ENCODE measurements at regions not wholly inside any gene's neighbourhood (a gene's known extent, or its start where the extent isn't known, plus 50 kb on each side); places are given as distances from the start of the nearest gene placed in this dataset.
"Not testable (repeated sequence)": the region's sequence is repeated elsewhere in the genome, so short reads cannot be mapped to it uniquely, and the experiment has no call there.

DNA sequence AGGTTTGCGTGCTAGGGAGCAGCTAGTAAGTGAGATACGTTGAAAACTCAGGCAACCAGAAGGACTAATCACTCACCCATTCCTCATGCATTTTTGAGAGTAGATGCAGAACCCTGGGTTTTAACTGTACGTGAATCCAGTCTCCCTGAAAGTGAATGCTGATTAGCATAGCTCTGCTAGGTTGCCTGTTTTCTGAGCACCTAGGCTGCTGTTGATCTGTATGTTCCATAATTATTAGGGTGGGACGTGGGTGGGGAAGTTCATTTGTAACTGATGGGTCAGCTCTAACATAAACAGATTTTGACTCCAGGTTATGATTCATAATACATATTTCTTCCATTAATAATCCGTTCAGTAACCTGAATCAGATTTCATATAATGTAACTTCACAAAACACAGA lies 379.0 kb upstream of the FANCL start:
- DNase-seq (ENCODE audit: low read depth): peak; percentile 24

DNA sequence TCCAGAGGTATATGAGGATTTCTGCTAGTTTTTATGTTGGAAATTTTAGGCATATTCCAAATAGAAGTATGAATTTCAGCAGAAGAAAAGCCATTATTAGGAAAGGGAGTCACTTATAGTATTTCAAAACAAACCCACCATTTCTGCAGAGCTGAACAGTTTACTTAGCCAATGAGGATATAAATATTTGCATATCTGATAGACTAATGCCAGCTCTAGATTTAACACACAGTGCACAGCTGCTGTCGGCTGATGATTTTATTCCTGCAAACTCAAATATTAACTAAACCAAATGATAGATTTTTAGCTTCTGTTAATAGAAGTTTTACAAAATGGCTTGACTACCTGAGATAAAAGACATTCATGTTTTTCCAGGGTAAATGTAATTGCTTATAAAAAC lies 375.8 kb upstream of the FANCL start:
- DNase-seq (ENCODE audit: low read depth): no peak

DNA sequence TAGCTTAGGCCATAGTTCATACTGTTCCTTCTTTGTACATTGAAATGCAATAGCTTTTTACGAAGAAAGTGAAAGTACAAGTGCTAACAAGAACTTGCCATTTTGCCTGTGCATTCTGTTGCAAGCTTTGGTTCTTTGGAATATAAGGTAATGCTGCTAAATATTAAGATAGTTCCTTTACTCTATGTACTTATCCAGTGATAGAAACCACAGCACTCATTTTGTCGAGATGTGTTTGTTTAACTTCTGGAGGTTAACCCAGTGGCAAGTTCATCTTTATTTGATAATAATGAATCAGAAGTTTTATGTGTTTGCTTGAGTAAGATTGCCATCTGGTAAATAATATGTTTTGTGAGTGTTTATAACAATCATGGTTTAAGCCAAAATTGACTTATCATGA lies 373.1 kb upstream of the FANCL start:
- no peak for DNase-seq (ENCODE audit: low read depth)

DNA sequence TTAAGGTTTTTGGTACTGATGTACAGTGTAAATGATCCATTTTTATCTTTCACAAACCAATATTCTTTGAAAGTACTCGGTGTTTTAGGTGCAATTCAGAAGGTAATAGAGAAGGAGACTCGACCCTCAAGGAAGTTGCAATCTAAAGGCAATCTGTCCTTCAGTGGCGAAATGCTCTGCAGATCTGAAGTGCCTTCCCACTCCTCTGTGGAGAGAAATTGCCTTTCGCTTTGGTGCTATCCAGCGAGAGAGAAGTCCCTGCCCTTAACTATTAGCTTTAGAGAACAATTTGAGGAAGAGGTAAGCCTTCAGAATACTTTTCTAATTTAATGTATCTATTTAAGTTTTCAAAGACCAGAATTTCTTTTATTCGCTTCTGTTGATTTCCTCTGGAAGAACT lies 371.8 kb upstream of the FANCL start:
- no peak for DNase-seq (ENCODE audit: low read depth)

DNA sequence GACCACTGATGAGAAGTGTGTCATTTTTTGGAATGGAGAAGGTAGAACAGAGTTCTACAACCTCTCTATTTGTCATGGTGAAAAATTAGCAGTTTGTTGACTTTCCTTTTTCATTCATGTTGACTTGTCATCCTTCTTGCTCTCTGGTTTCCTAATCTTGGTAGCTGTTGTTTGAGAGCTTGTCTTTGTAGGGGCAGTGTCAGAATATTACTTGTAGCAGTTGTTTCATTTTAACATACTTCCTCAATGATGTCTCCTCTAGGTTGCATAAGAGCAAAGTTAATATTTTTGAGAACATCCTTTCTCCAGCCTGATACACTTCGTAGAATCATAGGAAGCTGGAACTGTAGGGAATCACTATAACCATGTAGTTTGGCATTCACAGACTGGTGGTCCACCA lies 368.2 kb upstream of the FANCL start:
- DNase-seq (ENCODE audit: low read depth): no peak

- no peak for DNase-seq (ENCODE audit: low read depth)
These were observed 367.0 kb upstream of the FANCL start for GRCh38 chr2:58608146-58608545.

DNA sequence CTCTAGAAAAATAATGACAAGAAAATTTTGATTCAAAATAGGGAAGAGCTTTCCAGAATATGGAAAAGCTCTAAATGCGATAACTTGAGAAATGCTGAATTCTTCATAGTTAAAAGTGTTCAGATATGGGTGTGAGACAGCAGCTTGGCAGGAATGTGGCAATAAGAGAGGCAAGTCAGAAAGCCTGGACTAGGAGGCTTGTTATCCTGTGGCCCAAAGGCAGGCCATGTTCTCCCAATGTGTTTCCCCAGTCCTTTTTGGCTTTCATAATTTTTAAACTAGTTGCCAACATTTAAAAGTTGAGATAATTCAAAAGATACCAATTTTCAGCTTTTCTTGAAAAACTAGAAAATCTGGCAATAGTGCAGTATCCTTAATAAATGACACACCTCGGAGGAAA lies 366.3 kb upstream of the FANCL start:
- DNase-seq (ENCODE audit: low read depth): no peak

GRCh38 chr2:58606799-58607198 lies 365.7 kb upstream of the FANCL start:
- peak; percentile 68 for DNase-seq (ENCODE audit: low read depth)

- no peak for DNase-seq (ENCODE audit: low read depth)
These were observed 363.0 kb upstream of the FANCL start for GRCh38 chr2:58604096-58604495.

GRCh38 chr2:58601017-58601416 lies 359.9 kb upstream of the FANCL start:
- DNase-seq (ENCODE audit: low read depth): peak; percentile 55

DNA sequence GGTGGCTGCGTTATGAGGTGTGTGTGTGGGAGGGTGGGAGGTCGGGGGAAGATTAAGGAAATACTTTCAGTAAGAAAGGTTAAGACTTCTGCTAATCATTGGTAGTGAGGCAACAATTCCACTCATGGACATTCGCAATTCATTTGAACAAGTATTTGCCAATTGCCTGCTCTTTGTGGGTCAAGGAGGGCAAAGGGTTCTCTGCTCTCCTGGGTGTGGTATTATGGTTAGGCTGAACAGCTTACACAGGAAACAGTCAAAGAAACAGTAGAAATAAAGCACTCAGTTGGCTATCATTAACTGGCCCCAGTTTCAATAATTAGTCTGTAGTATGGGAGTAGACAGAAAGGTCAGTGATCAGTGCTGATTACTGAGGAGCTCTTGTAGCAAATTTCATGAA lies 357.0 kb upstream of the FANCL start:
- DNase-seq (ENCODE audit: low read depth): no peak

DNA sequence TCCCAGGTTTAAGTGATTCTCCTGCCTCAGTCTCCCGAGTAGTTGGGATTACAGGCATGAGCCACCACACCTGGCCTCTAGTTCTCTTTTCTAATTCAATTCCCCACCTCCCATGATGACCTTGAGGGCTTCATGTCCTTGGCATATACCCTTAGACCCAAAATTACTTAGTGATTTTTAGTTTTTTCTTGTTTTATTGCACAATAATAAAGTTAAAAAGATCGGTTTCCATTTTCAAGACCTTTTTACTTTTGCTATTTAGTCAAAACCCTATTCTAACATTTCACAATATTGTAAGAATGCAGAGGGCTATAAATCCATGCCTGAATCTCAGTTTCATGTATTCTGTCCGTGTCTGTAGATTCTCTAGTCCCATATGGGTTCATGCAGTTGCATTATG lies 354.6 kb upstream of the FANCL start:
- no peak for DNase-seq (ENCODE audit: low read depth)

DNA sequence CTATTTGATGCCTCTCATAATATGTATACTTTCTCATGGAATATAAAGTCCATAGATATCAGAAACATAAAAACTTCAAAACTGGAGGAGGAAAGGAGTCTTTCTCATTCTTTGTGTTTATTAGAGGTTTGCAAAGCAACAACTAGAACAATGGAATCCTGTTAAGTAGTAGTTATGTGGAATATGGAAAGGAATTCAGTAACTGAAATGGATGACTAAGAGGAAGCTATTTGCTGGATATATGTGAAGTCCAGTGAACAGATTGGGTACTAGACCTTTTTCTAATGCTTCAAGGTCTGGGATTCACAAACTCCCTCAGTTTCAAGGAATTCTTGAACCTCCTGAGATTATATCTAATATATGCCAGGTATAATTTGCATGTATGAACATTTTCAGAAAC lies 353.6 kb upstream of the FANCL start:
- DNase-seq (ENCODE audit: low read depth): no peak

GRCh38 chr2:58594175-58594574 lies 353.1 kb upstream of the FANCL start:
- no peak for DNase-seq (ENCODE audit: low read depth)

- not testable (repeated sequence) for DNase-seq (ENCODE audit: low read depth)
These were observed 345.1 kb upstream of the FANCL start for GRCh38 chr2:58586178-58586577.

- DNase-seq (ENCODE audit: low read depth): no peak
These were observed 344.1 kb upstream of the FANCL start for GRCh38 chr2:58585233-58585632.

GRCh38 chr2:58584606-58585118 lies 343.5 kb upstream of the FANCL start:
- DNase-seq (ENCODE audit: low read depth): no peak

- DNase-seq (ENCODE audit: low read depth): no peak
These were observed 337.2 kb upstream of the FANCL start for GRCh38 chr2:58578276-58578675.

- no peak for DNase-seq (ENCODE audit: low read depth)
These were observed 333.7 kb upstream of the FANCL start for GRCh38 chr2:58574873-58575272.

DNA sequence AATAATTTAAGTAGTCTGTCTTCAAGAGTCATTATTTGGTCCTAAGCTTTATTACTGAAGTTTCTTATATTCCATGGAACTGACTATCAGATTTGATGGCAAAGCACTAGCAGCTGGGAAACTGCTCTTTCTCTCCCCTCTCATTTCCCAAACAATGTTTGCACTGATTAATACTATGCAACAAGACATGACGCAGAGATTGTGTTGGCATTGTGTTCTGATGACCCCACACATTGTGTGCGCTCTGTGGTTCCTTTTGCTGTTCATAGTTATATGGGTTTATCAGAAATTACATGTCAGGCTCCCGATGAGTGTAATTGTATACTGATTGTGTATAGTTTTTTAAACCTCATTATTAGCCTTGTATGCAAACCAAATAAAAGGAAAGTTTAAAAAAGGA lies 331.6 kb upstream of the FANCL start:
- DNase-seq (ENCODE audit: low read depth): no peak

- peak; percentile 80 for DNase-seq (ENCODE audit: low read depth)
These were observed 330.2 kb upstream of the FANCL start for GRCh38 chr2:58571181-58571852.

DNA sequence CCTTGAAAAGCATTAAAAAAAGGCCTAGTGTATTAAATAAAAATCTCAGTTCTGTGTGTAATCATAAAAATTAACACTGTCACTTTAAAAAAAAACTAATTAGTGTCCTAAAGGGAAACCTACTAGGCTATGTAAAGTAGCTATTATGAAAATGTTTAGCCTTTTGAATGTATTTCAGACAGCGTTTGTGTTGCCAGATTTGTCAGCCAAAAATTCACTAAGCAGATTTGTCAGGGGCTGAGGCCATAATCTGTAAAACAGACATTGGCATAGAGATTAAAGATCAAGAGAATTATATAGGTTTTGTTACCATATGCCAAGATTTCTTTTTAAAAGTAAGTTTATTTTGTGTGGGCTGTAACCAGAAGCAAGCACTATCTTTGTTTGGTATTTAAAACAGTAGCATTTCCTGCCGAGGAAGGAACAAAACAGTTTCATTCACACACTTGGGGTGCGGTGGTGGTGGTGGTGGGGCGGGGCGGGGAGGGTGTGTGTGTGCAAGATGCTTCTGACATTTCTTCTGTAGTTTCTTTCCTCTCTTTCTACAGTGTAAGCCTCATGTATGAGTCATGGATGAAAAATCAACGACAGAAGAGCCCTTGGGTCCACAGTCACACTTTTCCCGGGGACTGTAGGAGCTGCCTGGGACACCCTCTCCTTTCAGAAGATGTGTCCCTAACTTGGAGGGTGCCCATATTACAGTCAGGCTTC lies 328.5 kb upstream of the FANCL start:
- no peak for DNase-seq (ENCODE audit: low read depth)

DNA sequence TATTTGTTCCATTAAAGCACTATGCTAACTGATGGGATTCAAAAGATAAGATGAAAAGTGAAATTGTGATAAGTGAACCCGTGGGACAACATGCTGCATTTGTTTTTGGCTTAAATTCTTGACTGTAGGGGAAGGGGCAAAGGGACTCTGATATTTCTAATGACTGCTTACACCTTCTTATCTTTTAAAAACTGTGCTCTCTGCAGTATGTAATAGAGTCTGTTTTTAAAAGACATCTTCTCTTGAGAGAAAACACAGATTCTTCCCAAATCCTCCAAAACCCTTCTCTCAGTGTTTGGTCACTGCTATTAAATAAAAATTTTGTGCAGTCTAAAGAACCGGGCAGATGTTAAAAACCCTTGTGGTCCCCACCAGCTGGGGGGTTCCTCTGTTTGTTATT lies 327.8 kb upstream of the FANCL start:
- DNase-seq (ENCODE audit: low read depth): no peak

DNA sequence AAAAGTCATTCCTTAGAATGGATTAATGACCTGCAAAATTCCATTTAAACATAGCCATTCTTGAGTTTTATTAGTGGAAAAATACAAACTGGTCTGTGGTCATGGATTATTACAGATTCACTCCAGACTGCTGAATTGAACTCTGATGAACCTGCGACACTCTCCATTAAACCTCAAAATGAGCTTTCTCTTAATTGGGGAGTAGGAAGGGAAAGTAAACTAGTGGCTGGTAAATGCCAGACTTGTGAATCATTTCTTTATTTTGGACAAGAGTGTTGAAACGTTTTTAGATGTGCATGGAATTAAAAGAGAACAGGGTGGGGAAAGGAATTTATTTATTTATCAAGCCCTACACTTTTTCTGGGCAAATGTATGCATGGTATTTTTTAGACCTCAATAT lies 321.2 kb upstream of the FANCL start:
- DNase-seq (ENCODE audit: low read depth): no peak
